H1 (cell line): ENCODE measurements at regions not wholly inside any gene's neighbourhood (a gene's known extent, or its start where the extent isn't known, plus 50 kb on each side); places are given as distances from the start of the nearest gene placed in this dataset.

ENCODE experiments used
- CTCF ChIA-PET: fragments of 300-600 bp; sonication (Branson Sonifier 250); formaldehyde crosslinking; loops from one replicate; lab custom pipeline; 2021; ENCODE audit not compliant: partially characterized antibody; lab: Charles Lee
- POLR2A ChIA-PET: fragments of 300-600 bp; sonication (Branson Sonifier 250); formaldehyde crosslinking; loops from one replicate; lab custom pipeline; 2021; ENCODE audit warnings: inconsistent platforms; ENCODE audit not compliant: partially characterized antibody; lab: Charles Lee
- DNase-seq, 2 experiments: peaks; one replicate each; pipeline versions ENCODE4 v3.0.0 to v3.0.0-alpha.2; 2010 to 2022; ENCODE audit warnings: low spot score in 2 of 2, low read depth in 1 of 2, mixed read lengths in 1 of 2
- FAIRE-seq: peaks from 2 replicates; lab custom pipeline; 2011; peaks lifted over from hg19 to GRCh38; lab: Jason Lieb, UNC
- H2AFZ ChIP-seq: 2 replicates; pipeline ENCODE4 v1.8.1; 2012; ENCODE audit warnings: low read length, inconsistent platforms
- H2AK5ac ChIP-seq: 2 replicates; pipeline ENCODE4 v1.6.1; 2013; ENCODE audit warnings: low read depth, low read length
- H2BK120ac ChIP-seq: replicated peaks from 2 replicates; pipeline ENCODE3; 2013; ENCODE audit warnings: low read depth, low read length, inconsistent platforms
- H2BK12ac ChIP-seq: 2 replicates; pipeline ENCODE4 v1.6.1; 2013; ENCODE audit warnings: low read depth, low read length
- H2BK15ac ChIP-seq: 2 replicates; pipeline ENCODE4 v1.6.1; 2013; ENCODE audit warnings: low read length
- H2BK20ac ChIP-seq: 2 replicates; pipeline ENCODE4 v1.6.1; 2013; ENCODE audit warnings: low read length
- H2BK5ac ChIP-seq: 2 replicates; pipeline ENCODE4 v1.6.1; 2013; ENCODE audit warnings: low read depth, low read length
- H3K14ac ChIP-seq: 2 replicates; pipeline ENCODE4 v1.6.1; 2013; ENCODE audit warnings: inconsistent platforms; ENCODE audit not compliant: insufficient read length
- H3K18ac ChIP-seq: 2 replicates; pipeline ENCODE4 v1.6.1; 2013; ENCODE audit warnings: low read length; ENCODE audit errors: extremely low read depth
- H3K23ac ChIP-seq: 2 replicates; pipeline ENCODE4 v1.6.1; 2013; ENCODE audit warnings: inconsistent platforms; ENCODE audit not compliant: insufficient read length
- H3K23me2 ChIP-seq: 2 replicates; pipeline ENCODE4 v1.6.1; 2013; ENCODE audit warnings: low read depth, low read length
- H3K27ac ChIP-seq: 2 replicates; pipeline ENCODE4 v1.6.1; 2011; ENCODE audit warnings: low read depth, low read length, inconsistent platforms
- H3K27me3 ChIP-seq, 4 experiments: replicated peaks in 1 of 4; 1 replicate in 1 of 4; 2 replicates in 3 of 4; pipeline versions ENCODE4 v1.6.1 to v1.8.1; 2011 to 2013; ENCODE audit warnings: low read length in 3 of 4, mild to moderate bottlenecking in 3 of 4, inconsistent platforms in 2 of 4, mixed read lengths in 2 of 4, moderate library complexity in 1 of 4; ENCODE audit not compliant: control insufficient read depth in 3 of 4, insufficient read depth in 3 of 4; ENCODE audit errors: extremely low read depth in 1 of 4
- H3K36me3 ChIP-seq, 4 experiments: 2 replicates each; pipeline versions ENCODE4 v1.6.1 to v1.8.1; 2011 to 2013; ENCODE audit warnings: mild to moderate bottlenecking in 4 of 4, low read length in 3 of 4, moderate library complexity in 2 of 4, control low read depth in 1 of 4, inconsistent platforms in 1 of 4; ENCODE audit not compliant: insufficient read depth in 4 of 4, control insufficient read depth in 2 of 4
- H3K4ac ChIP-seq: replicated peaks from 2 replicates; pipeline ENCODE3; 2013; ENCODE audit warnings: low read length, low read depth, mixed read lengths, inconsistent platforms; ENCODE audit not compliant: insufficient read length
- H3K4me1 ChIP-seq, 4 experiments: replicated peaks in 1 of 4; 1 replicate in 1 of 4; 2 replicates in 3 of 4; pipeline versions ENCODE4 v1.6.1 to v1.8.1; 2011 to 2013; ENCODE audit warnings: low read length in 3 of 4, inconsistent platforms in 2 of 4, mixed read lengths in 1 of 4; ENCODE audit not compliant: insufficient read depth in 4 of 4, control insufficient read depth in 3 of 4
- H3K4me2 ChIP-seq, 2 experiments: 2 replicates each; pipeline versions ENCODE4 v1.6.1 to v1.8.1; 2011 to 2013; ENCODE audit warnings: low read depth in 2 of 2, low read length in 2 of 2, control low read depth in 1 of 2, inconsistent platforms in 1 of 2, mild to moderate bottlenecking in 1 of 2; ENCODE audit not compliant: insufficient read depth in 1 of 2
- H3K4me3 ChIP-seq, 4 experiments: fragments of 200-600, 300-600 bp in 1 of 4; sonication (generic), shearing (Covaris generic), sonication (Bioruptor Twin) in 1 of 4; 2 replicates each; pipeline versions ENCODE4 v1.5.1 to v1.8.1; 2011 to 2016; ENCODE audit warnings: low read length in 4 of 4, low read depth in 3 of 4, control low read depth in 2 of 4, inconsistent platforms in 2 of 4, mild to moderate bottlenecking in 2 of 4, mixed read lengths in 1 of 4, moderate library complexity in 1 of 4; ENCODE audit not compliant: insufficient read depth in 2 of 4; ENCODE audit errors: extremely low read depth in 1 of 4
- H3K56ac ChIP-seq: replicated peaks from 2 replicates; pipeline ENCODE3; 2013; ENCODE audit warnings: low read depth, mild to moderate bottlenecking, mixed read lengths, low read length, inconsistent platforms; ENCODE audit not compliant: insufficient read length
- H3K79me1 ChIP-seq: 2 replicates; pipeline ENCODE4 v1.6.1; 2013; ENCODE audit warnings: low read depth, low read length, control low read depth
- H3K79me2 ChIP-seq, 2 experiments: 2 replicates each; pipeline versions ENCODE4 v1.6.1 to v1.8.1; 2012 to 2013; ENCODE audit warnings: low read length in 2 of 2, mild to moderate bottlenecking in 2 of 2, inconsistent platforms in 1 of 2; ENCODE audit not compliant: insufficient read depth in 2 of 2, control insufficient read depth in 1 of 2
- H3K9ac ChIP-seq, 4 experiments: replicated peaks in 1 of 4; 1 replicate in 1 of 4; 2 replicates in 3 of 4; pipeline versions ENCODE4 v1.6.1 to v1.8.1; 2011 to 2013; ENCODE audit warnings: low read depth in 3 of 4, low read length in 3 of 4, control low read depth in 2 of 4, mild to moderate bottlenecking in 2 of 4, moderate library complexity in 2 of 4, inconsistent platforms in 1 of 4; ENCODE audit errors: extremely low read depth in 1 of 4
- H3K9me3 ChIP-seq, 2 experiments: 2 replicates each; pipeline versions ENCODE4 v1.6.1 to v1.8.1; 2012 to 2013; ENCODE audit warnings: mild to moderate bottlenecking in 2 of 2, moderate library complexity in 2 of 2, control low read depth in 1 of 2, inconsistent platforms in 1 of 2, low read depth in 1 of 2, low read length in 1 of 2, mixed read lengths in 1 of 2; ENCODE audit not compliant: insufficient read depth in 2 of 2
- H4K20me1 ChIP-seq, 2 experiments: replicated peaks in 1 of 2; 2 replicates each; pipeline versions ENCODE3 to v1.8.1; 2011 to 2013; ENCODE audit warnings: inconsistent platforms in 2 of 2, low read length in 2 of 2, mild to moderate bottlenecking in 1 of 2; ENCODE audit not compliant: insufficient read depth in 2 of 2, control insufficient read depth in 1 of 2
- H4K5ac ChIP-seq: 2 replicates; pipeline ENCODE4 v1.6.1; 2013; ENCODE audit warnings: low read length, low read depth, mixed read lengths, inconsistent platforms; ENCODE audit not compliant: insufficient read length
- H4K8ac ChIP-seq: 2 replicates; pipeline ENCODE4 v1.8.0; 2013; ENCODE audit warnings: mild to moderate bottlenecking, moderate library complexity, low read length, inconsistent platforms; ENCODE audit not compliant: insufficient read depth; ENCODE audit errors: extremely low read depth
- H4K91ac ChIP-seq: replicated peaks from 2 replicates; pipeline ENCODE3; 2013; ENCODE audit warnings: low read length, mixed read lengths, inconsistent platforms; ENCODE audit not compliant: insufficient read length
- BCL11A ChIP-seq, 2 experiments: IDR thresholded peaks; one replicate each; pipeline ENCODE4 v1.6.1; 2011; ENCODE audit warnings: low read depth in 2 of 2, low read length in 2 of 2, mild to moderate bottlenecking in 2 of 2
- CTCF ChIP-seq, 3 experiments: IDR thresholded peaks; 1 replicate in 2 of 3; 2 replicates in 1 of 3; pipeline versions ENCODE4 v1.5.1 to v1.6.1; 2011; ENCODE audit warnings: low read length in 3 of 3, mild to moderate bottlenecking in 3 of 3, inconsistent platforms in 2 of 3, low read depth in 1 of 3, moderate library complexity in 1 of 3; ENCODE audit not compliant: insufficient read depth in 1 of 3; ENCODE audit errors: control extremely low read depth in 1 of 3
- FOSL1 ChIP-seq: IDR thresholded peaks from 2 replicates; pipeline ENCODE4 v1.6.1; 2011; ENCODE audit warnings: mild to moderate bottlenecking, low read depth, low read length, moderate library complexity; ENCODE audit not compliant: insufficient read depth
- JUND ChIP-seq: IDR thresholded peaks from 2 replicates; pipeline ENCODE4 v1.6.1; 2011; ENCODE audit warnings: mild to moderate bottlenecking, improper control_type of control experiment, low read length
- KDM4A ChIP-seq: IDR thresholded peaks from one replicate; pipeline ENCODE4 v1.7.1; 2012; ENCODE audit warnings: low read depth, mild to moderate bottlenecking, moderate library complexity, low read length, inconsistent platforms; ENCODE audit not compliant: severe bottlenecking
- KDM5A ChIP-seq: fragments of 200-600 bp; IDR thresholded peaks from 2 replicates; pipeline ENCODE4 v1.7.1; 2012; ENCODE audit warnings: mild to moderate bottlenecking, low read length, inconsistent platforms, mixed read lengths
- MAFK ChIP-seq: IDR thresholded peaks from 2 replicates; pipeline ENCODE4 v1.6.1; 2012; ENCODE audit warnings: low read depth, mild to moderate bottlenecking, improper control_type of control experiment, low read length
- NRF1 ChIP-seq: IDR thresholded peaks from 2 replicates; pipeline ENCODE4 v1.6.1; 2011; ENCODE audit warnings: mild to moderate bottlenecking, low read depth, low read length, improper control_type of control experiment
- POLR2AphosphoS5 ChIP-seq: IDR thresholded peaks from 2 replicates; pipeline ENCODE4 v1.6.1; 2011; ENCODE audit warnings: low read depth, low read length
- POU5F1 ChIP-seq: IDR thresholded peaks from 2 replicates; pipeline ENCODE4 v1.6.1; 2011; ENCODE audit warnings: low read depth, mild to moderate bottlenecking, low read length, moderate library complexity
- SIRT6 ChIP-seq: IDR thresholded peaks from one replicate; pipeline ENCODE4 v1.7.1; 2012; ENCODE audit warnings: low read length, inconsistent platforms
- SUZ12 ChIP-seq: fragments of 200-600 bp; sonication (generic); IDR thresholded peaks from 2 replicates; pipeline ENCODE4 v1.6.1; 2012; ENCODE audit warnings: mild to moderate bottlenecking, inconsistent platforms, low read length, moderate library complexity, mixed read lengths
- WGBS, 2 experiments: shearing (Covaris generic) in 1 of 2; methylation state at CpG; one replicate each; pipeline versions ENCODE4 v1.1.6 to v1.1.7; 2013 to 2015; ENCODE audit warnings: low lambda C conversion rate in 2 of 2, mixed read lengths in 2 of 2, inconsistent platforms in 1 of 2, low coverage in 1 of 2, missing lambda C conversion rate in 1 of 2; ENCODE audit not compliant: insufficient replicate concordance in 2 of 2, insufficient coverage in 1 of 2, insufficient read length in 1 of 2; ENCODE audit errors: extremely low coverage in 1 of 2, missing lambda C conversion rate in 1 of 2; 5-methylcytosine and 5-hydroxymethylcytosine counted together
- TF ChIP-seq, protein P1 (sequence below): IDR thresholded peaks from 2 replicates; pipeline ENCODE4 v1.6.1; 2012; ENCODE audit warnings: inconsistent platforms

DNA sequence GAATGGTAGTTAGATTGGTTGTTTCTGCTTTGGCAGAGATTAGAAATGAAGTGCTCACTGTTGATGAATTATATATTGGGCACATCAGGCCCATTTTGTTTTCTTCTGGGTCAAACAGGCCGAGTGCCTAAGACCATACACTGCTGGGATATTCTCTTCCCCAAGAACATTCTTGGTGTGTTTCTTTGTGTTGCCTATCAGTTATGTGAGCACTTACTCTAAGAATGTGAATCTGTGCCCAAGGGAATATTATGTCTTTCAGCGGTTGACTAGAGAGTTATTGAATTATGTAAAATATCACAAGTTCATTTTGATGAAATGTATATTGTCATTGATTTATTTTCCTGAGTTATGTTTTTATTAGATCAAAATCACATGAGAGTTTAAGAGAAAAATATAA is 255.5 kb upstream of the SMIM30 start:
- TF ChIP-seq, protein P1, sequence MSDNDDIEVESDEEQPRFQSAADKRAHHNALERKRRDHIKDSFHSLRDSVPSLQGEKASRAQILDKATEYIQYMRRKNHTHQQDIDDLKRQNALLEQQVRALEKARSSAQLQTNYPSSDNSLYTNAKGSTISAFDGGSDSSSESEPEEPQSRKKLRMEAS: no peak
- TF ChIP-seq KDM5A (no peak), CTCF (IDR thresholded peaks at IDR 0.05; ENCODE audit: control extremely low read depth in 1 of 3, insufficient read depth in 1 of 3, low read depth in 1 of 3, low read length in 3 of 3) (no peak), MAFK (no peak), BCL11A (IDR thresholded peaks at IDR 0.05; ENCODE audit: low read depth in 2 of 2, low read length in 2 of 2) (no peak), SUZ12 (no peak), SIRT6 (no peak), FOSL1 (no peak), KDM4A (no peak), NRF1 (no peak), POU5F1 (no peak), POLR2AphosphoS5 (no peak), JUND (no peak)
- TF ChIP-seq, all 59 proteins: peak for 0
- Histone ChIP-seq H3K9me3 (no peaks in the 10 kb centered on the region), H4K20me1 (no peaks in the 10 kb centered on the region), H4K91ac (no peak overlapping the region), H3K36me3 (no peaks in the 10 kb centered on the region), H3K4ac (no peak overlapping the region), H2BK12ac (no peak overlapping the region), H3K23ac (no peak overlapping the region), H3K56ac (no peak overlapping the region), H2BK5ac (no peak overlapping the region), H3K14ac (no peak overlapping the region), H2AFZ (no peak overlapping the region), H3K79me1 (no peaks in the 10 kb centered on the region), H2BK120ac (no peak overlapping the region), H3K27me3 (peaks cover 1 to 8% (median 6%) of the 10 kb centered on the region in 4 experiments; a peak in 4 of 7 replicates), H3K27ac (no peak overlapping the region), H3K23me2 (no peaks in the 10 kb centered on the region), H3K4me1 (no peaks in the 10 kb centered on the region), H4K5ac (no peak overlapping the region), H2BK20ac (no peak overlapping the region), H4K8ac (no peak overlapping the region), H3K18ac (no peak overlapping the region), H2AK5ac (no peak overlapping the region), H3K9ac (no peak overlapping the region), H3K79me2 (no peaks in the 10 kb centered on the region), H3K4me3 (no peak overlapping the region), H2BK15ac (no peak overlapping the region), H3K4me2 (no peak overlapping the region)
- WGBS, 2 experiments: 78% methylated on average over 2 of the region's 2 CpGs; no CpG with 5 or more reads in 1 of the 2 experiments
- FAIRE-seq: no peak
- POLR2A ChIA-PET: no interaction called here
- CTCF ChIA-PET: no interaction called here
- no peak for DNase-seq
